Osteoblast (primary cell): ENCODE measurements at regions not wholly inside any gene's neighbourhood (a gene's known extent, or its start where the extent isn't known, plus 50 kb on each side); places are given as distances from the start of the nearest gene placed in this dataset.
"Not testable (repeated sequence)": the region's sequence is repeated elsewhere in the genome, so short reads cannot be mapped to it uniquely, and the experiment has no call there.

Source experiments
- DNase-seq: peaks from one replicate; pipeline ENCODE4 v3.0.0; 2011; ENCODE audit warnings: low spot score, mixed read lengths; ENCODE audit not compliant: insufficient read length; ENCODE audit errors: missing footprints
- H2AFZ ChIP-seq: 2 replicates; pipeline ENCODE4 v1.6.0; 2011; ENCODE audit warnings: mild to moderate bottlenecking, low read length
- H3K27ac ChIP-seq: 2 replicates; pipeline ENCODE4 v1.5.1; 2011; ENCODE audit warnings: mild to moderate bottlenecking, low read depth, low read length, moderate library complexity
- H3K27me3 ChIP-seq: 2 replicates; pipeline ENCODE4 v1.6.0; 2012; ENCODE audit warnings: mild to moderate bottlenecking, control low read depth, inconsistent platforms, low read length, moderate library complexity; ENCODE audit not compliant: insufficient read depth
- H3K36me3 ChIP-seq: 2 replicates; pipeline ENCODE4 v1.5.1; 2011; ENCODE audit warnings: mild to moderate bottlenecking, low read length, control low read depth, moderate library complexity; ENCODE audit not compliant: insufficient read depth
- H3K4me1 ChIP-seq: 2 replicates; pipeline ENCODE4 v1.5.1; 2011; ENCODE audit warnings: mild to moderate bottlenecking, low read length, control low read depth, moderate library complexity; ENCODE audit not compliant: insufficient read depth
- H3K4me2 ChIP-seq: 2 replicates; pipeline ENCODE4 v1.6.0; 2011; ENCODE audit warnings: mild to moderate bottlenecking, low read length; ENCODE audit not compliant: insufficient read depth
- H3K4me3 ChIP-seq: fragments of 200-600 bp; sonication (generic); 3 replicates; pipeline ENCODE4 v1.5.1; 2012; ENCODE audit warnings: mild to moderate bottlenecking, low read length, inconsistent platforms; ENCODE audit not compliant: insufficient read depth
- H3K79me2 ChIP-seq: 2 replicates; pipeline ENCODE4 v1.6.0; 2012; ENCODE audit warnings: mild to moderate bottlenecking, low read length, control low read depth, inconsistent platforms; ENCODE audit not compliant: insufficient read depth
- H3K9me3 ChIP-seq: 2 replicates; pipeline ENCODE4 v1.5.1; 2011; ENCODE audit warnings: low read depth, low read length, control low read depth
- H4K20me1 ChIP-seq: 2 replicates; pipeline ENCODE4 v1.6.0; 2012; ENCODE audit warnings: mild to moderate bottlenecking, low read length, control low read depth; ENCODE audit not compliant: insufficient read depth
- CTCF ChIP-seq: IDR thresholded peaks from 2 replicates; pipeline ENCODE4 v1.5.1; 2011; ENCODE audit warnings: mild to moderate bottlenecking, low read depth, low read length, moderate library complexity; ENCODE audit errors: extremely low read depth

GRCh38 chr3:72505539-72506405 is 342.5 kb downstream of the SHQ1 start:
- H4K20me1 ChIP-seq = no peaks in the 10 kb centered on the region
- TF ChIP-seq CTCF = no peak
- H3K36me3 ChIP-seq = no peaks in the 10 kb centered on the region
- no peaks in the 10 kb centered on the region for H3K79me2 ChIP-seq
- H3K27ac ChIP-seq = no peak overlapping the region
- no peak overlapping the region for H3K4me2 ChIP-seq
- no peak overlapping the region for H3K4me3 ChIP-seq
- H3K9me3 ChIP-seq = no peaks in the 10 kb centered on the region
- no peak overlapping the region for H2AFZ ChIP-seq
- H3K4me1 ChIP-seq = no peaks in the 10 kb centered on the region
- peaks cover 40% of the 10 kb centered on the region for H3K27me3 ChIP-seq
- peak; percentile 44 for DNase-seq

GRCh38 chr3:72497501-72497900 is 350.7 kb downstream of the SHQ1 start:
- H3K36me3 ChIP-seq, H3K27ac ChIP-seq, H2AFZ ChIP-seq, DNase-seq, H4K20me1 ChIP-seq, H3K9me3 ChIP-seq, H3K79me2 ChIP-seq, H3K4me1 ChIP-seq, H3K4me2 ChIP-seq, H3K4me3 ChIP-seq, H3K27me3 ChIP-seq: not testable (repeated sequence)

- H3K4me2 ChIP-seq = no peak overlapping the region
- H3K4me1 ChIP-seq = peaks cover 11% of the 10 kb centered on the region
- peaks cover 3% of the 10 kb centered on the region for H4K20me1 ChIP-seq
- peaks cover 3% of the 10 kb centered on the region for H3K9me3 ChIP-seq
- H3K36me3 ChIP-seq = no peaks in the 10 kb centered on the region
- no peak overlapping the region for H3K4me3 ChIP-seq
- H2AFZ ChIP-seq = no peak overlapping the region
- DNase-seq = no peak
- no peaks in the 10 kb centered on the region for H3K79me2 ChIP-seq
- no peak for TF ChIP-seq CTCF
- H3K27me3 ChIP-seq = peaks cover 5% of the 10 kb centered on the region
- no peak overlapping the region for H3K27ac ChIP-seq
These were observed 352.1 kb downstream of the SHQ1 start for GRCh38 chr3:72496051-72496670.

GRCh38 chr3:72494626-72495025 is 353.6 kb downstream of the SHQ1 start:
- H3K79me2 ChIP-seq = no peaks in the 10 kb centered on the region
- TF ChIP-seq CTCF = no peak
- no peak overlapping the region for H3K4me3 ChIP-seq
- H3K9me3 ChIP-seq = peaks cover 3% of the 10 kb centered on the region
- H3K4me2 ChIP-seq = no peak overlapping the region
- H4K20me1 ChIP-seq = peaks cover 3% of the 10 kb centered on the region
- H3K27ac ChIP-seq = no peak overlapping the region
- peaks cover 11% of the 10 kb centered on the region for H3K4me1 ChIP-seq
- no peak overlapping the region for H2AFZ ChIP-seq
- H3K27me3 ChIP-seq = peaks cover 5% of the 10 kb centered on the region
- no peaks in the 10 kb centered on the region for H3K36me3 ChIP-seq
- DNase-seq = no peak
